IMR-90 (cell line): ENCODE measurements at regions not wholly inside any gene's neighbourhood (a gene's known extent, or its start where the extent isn't known, plus 50 kb on each side); places are given as distances from the start of the nearest gene placed in this dataset.

Experiments used
- BHLHE40 ChIP-seq: fragments of 150-350 bp; IDR thresholded peaks from 2 replicates; pipeline ENCODE4 v1.6.1; 2016; ENCODE audit warnings: mild to moderate bottlenecking, low read depth, low read length
- CEBPB ChIP-seq: IDR thresholded peaks from 2 replicates; pipeline ENCODE4 v1.6.1; 2012; ENCODE audit warnings: low read depth, low read length, improper control_type of control experiment
- CHD1 ChIP-seq: IDR thresholded peaks from 2 replicates; pipeline ENCODE4 v1.6.1; 2012; ENCODE audit warnings: low read depth, low read length, improper control_type of control experiment
- CTCF ChIP-seq: conservative IDR thresholded peaks from 2 replicates; pipeline ENCODE4 v1.5.1; 2012; ENCODE audit warnings: mild to moderate bottlenecking, low read depth, low read length, improper control_type of control experiment
- ELK1 ChIP-seq: fragments of 150-350 bp; IDR thresholded peaks from 2 replicates; pipeline ENCODE4 v1.6.1; 2016; ENCODE audit warnings: low read depth, mild to moderate bottlenecking, low read length, moderate library complexity, borderline replicate concordance
- FOS ChIP-seq: fragments of 150-350 bp; IDR thresholded peaks from 2 replicates; pipeline ENCODE4 v1.6.1; 2016; ENCODE audit warnings: low read depth, low read length
- MXI1 ChIP-seq: IDR thresholded peaks from 2 replicates; pipeline ENCODE4 v1.6.1; 2012; ENCODE audit warnings: low read depth, mild to moderate bottlenecking, low read length, moderate library complexity, borderline replicate concordance
- NFE2L2 ChIP-seq: fragments of 150-350 bp; IDR thresholded peaks from 2 replicates; pipeline ENCODE4 v1.6.1; 2016; ENCODE audit warnings: low read depth, mild to moderate bottlenecking, low read length
- POLR2A ChIP-seq: IDR thresholded peaks from 2 replicates; pipeline ENCODE4 v1.6.1; 2012; ENCODE audit warnings: mild to moderate bottlenecking, low read depth, low read length
- RAD21 ChIP-seq: IDR thresholded peaks from 2 replicates; pipeline ENCODE4 v1.6.1; 2012; ENCODE audit warnings: low read length, improper control_type of control experiment
- RCOR1 ChIP-seq: IDR thresholded peaks from 2 replicates; pipeline ENCODE4 v1.6.1; 2012; ENCODE audit warnings: mild to moderate bottlenecking, low read length, improper control_type of control experiment; ENCODE audit not compliant: insufficient replicate concordance
- RFX5 ChIP-seq: IDR thresholded peaks from 2 replicates; pipeline ENCODE4 v1.8.0; 2012; ENCODE audit warnings: low read depth, mild to moderate bottlenecking, low read length, moderate library complexity
- USF2 ChIP-seq: fragments of 150-350 bp; IDR thresholded peaks from 2 replicates; pipeline ENCODE4 v1.6.1; 2017; ENCODE audit warnings: mild to moderate bottlenecking, antibody characterized with exemption, low read length, low read depth

- no peak for TF ChIP-seq CTCF
- TF ChIP-seq NFE2L2: no peak
- no peak for TF ChIP-seq RAD21
- TF ChIP-seq BHLHE40: no peak
- no peak for TF ChIP-seq USF2
- TF ChIP-seq ELK1: no peak
- no peak for TF ChIP-seq POLR2A
- TF ChIP-seq RFX5: no peak
- TF ChIP-seq MXI1: no peak
- TF ChIP-seq CEBPB: no peak
- no peak for TF ChIP-seq RCOR1
- no peak for TF ChIP-seq FOS
- TF ChIP-seq CHD1: no peak
Observed at GRCh38 chr20:39756369-39756768, 794.2 kb downstream of the DHX35 start.
